GM18502 (cell line): ENCODE measurements at regions not wholly inside any gene's neighbourhood (a gene's known extent, or its start where the extent isn't known, plus 50 kb on each side); places are given as distances from the start of the nearest gene placed in this dataset.

Experiments
- ATAC-seq: cut with Tn5 transposase; IDR thresholded peaks from one replicate; pipeline ENCODE4 v1.9.1; 2021; ENCODE audit warnings: mild to moderate bottlenecking; ENCODE audit not compliant: unreplicated experiment, poor library complexity

DNA sequence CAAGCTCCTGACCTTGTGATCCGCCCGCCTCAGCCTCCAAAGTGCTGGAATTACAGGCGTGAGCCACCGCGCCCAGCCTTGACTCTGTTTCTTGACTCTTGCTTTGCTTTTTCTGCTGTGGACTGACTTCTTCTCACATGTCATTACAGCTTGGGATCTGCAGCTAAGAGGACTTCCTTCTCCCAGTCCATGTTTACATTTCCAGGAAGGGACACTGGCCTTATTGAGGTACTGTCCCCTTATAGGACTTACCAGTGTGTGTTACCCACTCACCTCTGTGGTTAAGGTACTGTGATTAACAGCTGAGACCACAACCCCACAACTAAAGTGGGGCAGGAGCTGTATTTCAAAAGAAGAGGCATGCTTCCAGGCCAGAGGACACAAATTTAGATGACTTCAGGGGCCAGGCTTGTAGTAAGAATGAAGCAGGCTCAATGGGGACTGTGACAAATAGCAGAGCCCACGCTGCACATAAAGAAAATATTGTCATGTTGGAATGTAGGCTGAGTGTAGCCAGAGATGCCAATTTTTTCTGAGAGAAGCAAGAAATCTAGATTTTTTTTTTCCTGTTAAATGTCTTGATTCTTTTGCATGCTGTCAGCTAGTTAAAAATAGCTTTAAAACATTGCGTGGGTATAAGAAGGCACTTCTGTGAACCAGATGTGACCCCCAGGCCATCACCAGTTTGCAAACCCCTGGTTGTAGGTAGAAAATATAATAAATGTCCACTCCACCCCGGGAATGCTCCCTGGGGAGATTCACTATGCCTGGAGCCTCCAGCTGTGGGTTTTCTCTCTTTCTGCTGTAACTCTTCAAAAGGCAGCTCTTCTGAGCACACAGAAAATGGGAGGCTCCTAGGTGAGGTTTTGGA lies 75.0 kb downstream of the PTPDC1 start:
- no peak for ATAC-seq

DNA sequence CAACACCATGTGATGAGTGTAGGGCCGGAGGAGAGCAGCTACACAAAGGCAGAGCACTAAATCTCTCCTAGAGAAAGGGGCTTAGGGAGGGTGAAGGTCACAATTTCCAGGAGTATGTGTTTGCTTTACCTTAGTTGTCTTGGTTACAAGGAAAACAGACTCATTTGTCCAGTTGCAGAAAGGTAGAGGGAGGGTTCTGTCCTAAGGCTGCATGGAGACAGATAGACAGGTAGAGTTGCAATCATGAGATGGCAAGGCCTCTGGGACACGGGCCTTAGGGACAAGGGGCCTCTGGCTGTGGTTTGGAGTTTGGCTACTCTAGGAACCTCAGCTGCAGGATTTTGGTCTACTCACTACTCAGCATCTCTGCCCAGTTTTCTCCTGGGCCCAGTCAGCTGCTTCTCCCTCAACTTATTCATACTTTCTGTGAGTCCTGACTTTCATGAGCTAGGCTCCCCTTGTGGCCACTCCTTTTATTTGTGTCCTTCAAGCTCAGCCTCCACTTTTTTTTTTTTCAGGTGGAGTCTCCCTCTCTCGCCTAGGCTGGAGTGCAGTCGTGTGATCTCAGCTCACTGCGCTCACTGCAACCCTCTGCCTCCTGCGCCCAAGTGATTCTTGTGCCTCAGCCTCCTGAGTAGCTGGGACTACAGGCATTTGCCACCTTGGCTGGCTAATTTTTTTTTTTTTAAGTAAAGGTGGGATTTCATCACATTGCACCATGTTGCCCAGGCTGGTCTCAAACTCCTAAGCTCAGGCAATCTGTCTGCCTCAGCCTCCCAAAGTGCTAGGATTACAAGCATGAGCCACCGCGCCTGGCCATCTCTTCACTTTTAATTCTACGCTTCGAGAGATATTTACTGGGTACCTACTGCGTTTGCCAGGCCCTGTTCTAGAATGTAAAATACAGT lies 76.6 kb downstream of the PTPDC1 start:
- no peak for ATAC-seq

DNA sequence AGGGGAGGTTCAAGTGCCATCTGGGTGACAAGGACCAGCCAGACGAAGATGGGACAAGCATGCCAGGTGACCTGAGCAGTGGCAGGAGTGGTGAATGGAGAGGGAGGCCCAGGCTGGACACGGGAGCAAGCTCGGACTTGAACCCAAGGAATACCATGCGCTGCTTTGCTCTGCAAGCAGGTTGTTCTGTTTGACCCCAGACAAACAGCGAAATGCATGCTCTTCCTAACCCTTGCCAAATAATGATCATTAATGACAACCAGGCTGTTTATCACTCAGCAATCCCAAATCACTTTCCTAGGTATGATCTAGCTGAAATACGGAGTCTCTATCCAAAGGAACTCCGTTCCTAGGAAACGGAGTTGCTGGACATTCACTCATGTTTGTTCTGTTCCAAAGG lies 77.4 kb downstream of the PTPDC1 start:
- no peak for ATAC-seq

DNA sequence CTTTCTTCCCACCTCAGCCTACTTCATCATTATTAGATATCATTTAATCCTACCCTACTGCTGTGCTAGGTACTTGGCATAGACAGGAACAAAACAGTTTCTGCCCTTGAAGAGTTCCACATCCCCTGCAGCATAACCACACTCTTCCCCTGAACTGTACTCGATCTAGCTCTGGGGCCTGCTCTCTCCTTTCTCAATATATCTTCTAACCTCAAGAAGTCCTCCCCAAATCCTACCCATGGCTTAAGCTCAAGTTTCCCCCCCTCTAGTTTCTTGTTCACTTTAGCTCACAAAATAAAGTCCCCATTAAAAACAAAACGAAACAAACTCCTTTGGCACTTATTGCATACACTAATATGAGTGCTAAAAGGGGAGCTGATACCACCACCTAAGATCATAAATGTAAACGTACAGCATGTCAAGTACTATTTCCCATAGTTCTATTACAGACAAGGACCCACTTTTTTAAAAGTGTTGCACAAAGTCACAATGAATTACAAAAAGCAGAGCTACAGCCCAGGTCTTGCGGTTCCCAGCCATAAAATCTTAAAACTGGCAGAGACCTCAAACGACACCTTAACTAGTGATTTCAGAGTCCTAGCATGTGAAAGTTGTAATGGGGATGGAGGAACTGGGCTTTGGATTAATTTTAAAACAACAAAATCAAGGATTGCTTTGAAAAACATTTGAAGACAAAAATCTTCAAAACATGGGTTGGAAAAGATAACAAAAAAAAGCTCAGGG lies 80.7 kb downstream of the PTPDC1 start:
- ATAC-seq: no peak

DNA sequence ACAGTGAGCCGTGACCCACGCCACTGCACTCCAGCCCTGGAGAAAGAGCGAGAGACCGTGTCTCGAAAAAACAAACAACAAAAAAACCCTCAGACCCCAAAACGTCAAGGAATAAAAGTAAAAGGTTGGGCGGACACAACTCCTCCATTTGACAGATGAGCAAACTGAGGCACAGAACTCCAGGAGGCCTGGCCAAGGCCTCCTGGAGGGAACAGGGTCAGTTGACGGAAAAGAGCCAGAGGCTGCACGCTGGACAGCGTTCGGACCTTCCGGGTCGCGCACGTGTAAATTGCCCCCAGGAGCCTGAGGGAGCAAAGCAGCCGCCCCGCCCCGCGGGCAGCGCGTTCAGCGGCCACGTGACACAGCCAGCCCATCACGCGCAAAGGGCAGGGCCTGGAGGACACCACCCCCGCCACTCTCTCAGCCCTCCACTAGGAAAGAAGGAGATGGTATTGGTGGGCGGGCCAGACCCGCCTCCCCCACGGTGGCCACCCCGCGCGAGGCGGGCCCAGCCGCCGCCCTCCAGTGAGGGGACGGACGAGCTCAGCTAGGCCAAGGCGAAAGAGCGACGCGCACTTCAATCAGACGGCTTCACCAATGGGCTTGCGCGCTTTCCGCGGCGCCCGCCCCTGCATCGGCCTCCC lies 81.5 kb downstream of the PTPDC1 start:
- ATAC-seq: peak; percentile 93

DNA sequence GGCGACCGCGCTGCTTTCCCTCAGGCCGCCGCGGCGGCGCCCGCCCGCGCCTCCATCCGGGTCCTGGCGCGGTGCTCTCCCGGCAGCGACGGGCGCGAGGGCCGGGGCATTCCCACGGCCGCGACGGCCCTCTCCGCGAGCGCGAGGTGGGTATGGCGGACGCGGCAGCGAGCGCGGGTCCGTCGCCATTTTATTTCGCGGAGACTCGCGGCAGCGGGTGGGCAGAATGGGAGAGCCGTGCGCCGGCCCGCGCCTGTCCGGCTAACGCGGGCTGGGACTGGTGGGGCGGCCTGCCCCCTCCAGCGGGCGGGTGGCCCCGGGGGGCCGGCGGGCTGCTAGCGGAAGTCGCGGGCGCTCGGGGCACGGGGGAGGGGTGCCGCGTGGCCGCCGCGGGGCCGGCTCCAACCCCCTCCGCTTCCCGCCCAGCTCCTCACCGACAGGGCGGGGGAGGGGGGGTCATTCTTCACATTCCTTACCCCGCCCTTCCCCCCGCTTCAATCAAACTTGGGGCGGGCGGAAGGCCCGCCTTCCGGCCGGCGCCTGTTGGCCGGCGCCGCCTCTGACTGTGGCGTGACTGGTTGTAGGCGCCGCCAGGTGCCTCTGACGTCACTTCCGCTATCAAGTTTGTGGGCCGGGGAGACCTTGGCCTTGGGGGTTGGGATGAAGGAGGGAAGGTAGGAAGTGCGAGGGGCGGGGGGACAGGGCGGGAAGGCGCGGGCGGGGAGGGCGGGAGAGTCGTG lies 82.1 kb downstream of the PTPDC1 start:
- ATAC-seq: peak; percentile 62

DNA sequence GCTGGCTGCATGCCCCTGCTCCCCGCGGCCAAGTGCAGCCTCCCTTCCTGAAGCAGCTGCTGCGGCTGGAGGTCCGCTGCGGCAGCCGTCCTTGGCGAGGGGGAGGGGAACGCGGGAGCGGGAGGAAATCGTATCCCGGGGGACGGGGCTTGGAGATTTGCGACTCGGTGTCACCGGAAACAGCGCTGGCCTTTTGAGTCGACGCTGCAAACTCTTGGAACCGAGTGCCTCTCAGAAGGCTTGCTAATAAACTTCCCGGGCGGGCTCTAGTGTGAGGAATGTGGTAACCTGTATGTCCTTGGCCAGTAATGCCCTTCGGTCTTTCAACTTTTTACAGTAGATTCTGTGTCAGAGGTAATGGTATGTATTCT lies 82.7 kb downstream of the PTPDC1 start:
- no peak for ATAC-seq

DNA sequence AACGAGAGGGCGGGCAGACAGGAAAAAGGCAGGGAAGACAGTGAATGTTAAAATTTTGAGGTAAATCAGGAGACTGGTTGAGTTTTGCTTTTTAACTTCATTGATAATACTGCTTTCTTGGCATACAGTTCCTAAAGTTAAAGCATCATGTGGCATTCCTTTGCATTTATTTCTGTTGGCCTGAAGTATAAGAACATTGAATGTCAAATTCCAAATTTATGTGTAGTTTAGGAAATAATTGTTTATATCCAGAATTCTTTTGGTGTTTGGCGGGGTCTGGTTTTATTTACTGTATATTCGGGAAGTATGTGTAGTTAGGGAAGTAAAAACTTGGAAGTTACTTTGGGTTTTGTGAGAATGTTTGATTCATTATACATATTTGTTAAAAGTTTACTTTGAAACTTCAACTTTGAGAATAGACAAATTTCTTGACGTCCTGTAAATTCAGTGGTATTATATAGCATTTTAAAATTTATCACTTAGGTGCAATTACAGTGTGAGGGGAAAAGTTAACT lies 83.2 kb downstream of the PTPDC1 start:
- ATAC-seq: no peak

DNA sequence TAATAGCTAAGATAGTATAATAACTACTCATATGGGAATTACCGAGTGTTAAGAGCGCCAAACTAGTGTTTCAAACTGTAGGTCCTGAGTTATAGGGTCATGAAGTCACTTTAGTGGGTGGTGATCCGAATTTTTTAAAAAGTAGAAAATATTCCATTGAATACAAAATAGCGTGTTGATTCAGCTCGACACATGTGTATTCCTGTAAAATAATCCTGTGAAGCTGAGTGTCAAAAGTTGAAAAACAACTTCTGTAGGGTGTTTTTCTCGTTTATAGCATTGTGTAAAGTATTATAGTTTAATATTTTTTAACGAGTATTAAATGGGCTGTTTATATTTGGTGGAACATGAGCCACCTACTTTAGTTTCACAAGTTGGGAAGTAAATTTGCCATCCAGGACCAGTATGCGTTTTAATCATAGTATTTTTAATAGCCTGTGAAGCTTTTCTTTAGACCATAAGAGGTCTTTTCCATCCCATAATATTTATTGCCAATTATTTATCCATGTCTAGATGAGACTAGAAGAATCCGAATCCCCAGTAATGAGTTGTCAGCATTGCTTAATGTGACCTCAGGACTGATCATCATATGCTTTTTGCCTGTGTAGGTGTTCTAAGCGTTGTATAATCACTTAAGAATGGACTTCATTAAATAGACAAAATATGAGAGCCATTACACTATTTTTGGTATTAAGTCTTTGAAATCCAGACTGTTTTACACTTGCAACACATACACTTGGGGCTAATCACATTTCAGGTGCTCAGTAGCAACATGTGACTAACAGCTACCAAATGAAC lies 84.1 kb downstream of the PTPDC1 start:
- ATAC-seq: no peak

DNA sequence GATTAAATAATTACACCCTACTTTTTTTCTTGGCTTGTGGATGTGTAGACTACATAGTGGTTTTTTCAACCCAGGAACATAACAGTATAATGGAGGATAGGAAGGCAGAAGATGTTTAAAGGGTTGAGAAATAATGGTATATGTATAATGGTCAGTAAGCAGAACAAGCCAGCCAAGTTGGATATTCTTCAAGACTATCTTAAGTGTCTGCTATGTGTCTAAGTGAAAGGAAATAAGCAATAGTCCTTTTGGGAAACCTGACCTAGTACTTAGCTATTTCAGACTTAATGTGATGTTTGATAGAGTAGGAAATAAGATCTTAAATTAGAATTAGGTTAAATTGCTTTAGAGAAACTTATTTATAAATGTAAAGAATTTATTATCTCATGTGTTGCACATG lies 85.7 kb downstream of the PTPDC1 start:
- no peak for ATAC-seq

DNA sequence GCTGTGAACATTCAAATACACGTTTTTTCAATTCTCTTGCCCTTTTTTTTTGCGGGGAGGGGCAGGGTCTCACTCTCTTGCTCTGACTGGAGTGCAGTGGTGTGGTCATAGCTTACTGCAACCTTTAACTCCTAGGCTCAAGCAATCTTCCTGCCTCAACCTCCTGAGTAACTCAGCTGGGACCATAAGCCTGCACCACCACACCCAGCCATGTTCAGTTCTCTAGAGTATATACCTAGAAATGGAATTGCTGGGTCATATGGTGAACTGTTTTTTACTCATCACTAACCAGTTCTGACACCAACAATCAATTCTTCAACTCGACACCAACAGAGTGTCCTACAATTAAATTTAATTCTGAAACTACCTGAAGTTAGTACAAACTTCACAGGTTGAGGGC lies 85.5 kb upstream of the ZNF169 start:
- peak; percentile 43 for ATAC-seq

DNA sequence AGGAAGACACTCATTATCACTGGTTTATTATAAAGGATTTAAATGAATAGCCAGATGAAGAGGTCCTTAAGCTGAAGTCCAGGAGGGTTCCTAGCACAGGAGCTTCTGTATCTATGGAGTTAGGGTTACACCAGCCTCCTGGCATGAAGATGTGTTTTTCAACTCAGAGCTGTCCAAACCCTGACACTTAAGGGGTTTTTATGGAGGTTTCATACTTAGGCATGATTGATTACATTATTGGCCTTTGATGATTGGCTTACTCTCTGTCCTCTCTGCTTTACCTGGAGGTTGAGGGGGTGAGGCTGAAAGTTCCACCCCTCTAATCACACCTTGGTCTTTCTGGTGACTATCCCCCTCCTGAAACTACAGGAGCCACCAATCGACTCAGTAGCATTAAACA lies 84.9 kb upstream of the ZNF169 start:
- no peak for ATAC-seq

DNA sequence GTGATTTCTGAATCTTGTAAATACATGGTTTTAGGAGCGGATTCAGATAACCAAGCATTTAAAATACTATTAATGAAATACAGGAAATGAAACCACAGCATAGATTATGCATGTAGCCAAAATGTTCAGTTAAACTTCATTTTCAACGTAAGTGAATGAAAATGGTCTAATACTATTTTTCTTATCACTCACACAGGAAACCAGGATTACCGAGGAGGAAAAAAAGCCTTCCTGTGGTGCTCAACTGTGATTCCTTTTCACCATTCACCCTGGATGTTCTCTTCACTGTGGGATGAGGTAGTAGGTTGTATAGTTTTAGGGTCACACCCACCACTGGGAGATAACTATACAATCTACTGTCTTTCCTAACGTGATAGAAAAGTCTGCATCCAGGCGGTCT lies 83.4 kb upstream of the ZNF169 start:
- ATAC-seq: no peak

DNA sequence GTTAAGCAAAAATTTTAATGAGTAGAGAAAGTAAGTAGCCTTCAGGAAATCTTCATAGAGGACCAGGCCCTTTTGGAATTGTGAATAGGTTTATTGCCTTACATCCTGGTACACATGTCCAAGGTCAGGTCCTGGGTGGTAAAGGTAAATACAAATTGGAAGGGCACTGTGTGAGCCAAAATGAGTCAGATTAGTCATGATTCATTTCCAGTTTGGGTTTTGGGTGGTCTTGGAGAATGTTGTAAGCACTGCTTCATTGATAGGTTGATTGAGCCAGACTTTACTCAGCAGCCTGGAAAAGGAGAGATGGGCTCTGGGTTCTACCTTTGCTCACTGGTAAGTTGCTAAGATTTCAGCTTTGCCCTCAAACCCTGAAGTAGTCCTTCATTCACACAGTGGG lies 82.5 kb upstream of the ZNF169 start:
- ATAC-seq: no peak

DNA sequence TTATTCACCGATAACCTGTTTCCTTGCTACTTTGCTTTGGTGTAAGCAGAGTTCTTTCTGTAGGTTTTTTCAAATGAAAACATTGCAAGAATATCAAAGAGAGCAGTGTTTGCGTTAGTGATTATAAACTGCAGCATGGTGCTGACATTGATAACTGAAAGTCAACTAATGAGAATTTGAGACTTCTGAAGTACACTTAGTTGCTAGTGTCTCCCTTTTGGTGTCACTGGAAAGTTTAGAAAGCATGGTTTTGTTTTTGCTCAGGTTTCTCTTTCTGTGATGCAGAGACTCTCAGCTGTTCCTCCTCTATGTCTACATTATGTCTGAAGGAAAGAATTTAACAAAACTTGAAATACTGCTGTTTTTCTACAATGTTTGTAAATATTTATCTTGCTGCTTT lies 80.2 kb upstream of the ZNF169 start:
- ATAC-seq: no peak

DNA sequence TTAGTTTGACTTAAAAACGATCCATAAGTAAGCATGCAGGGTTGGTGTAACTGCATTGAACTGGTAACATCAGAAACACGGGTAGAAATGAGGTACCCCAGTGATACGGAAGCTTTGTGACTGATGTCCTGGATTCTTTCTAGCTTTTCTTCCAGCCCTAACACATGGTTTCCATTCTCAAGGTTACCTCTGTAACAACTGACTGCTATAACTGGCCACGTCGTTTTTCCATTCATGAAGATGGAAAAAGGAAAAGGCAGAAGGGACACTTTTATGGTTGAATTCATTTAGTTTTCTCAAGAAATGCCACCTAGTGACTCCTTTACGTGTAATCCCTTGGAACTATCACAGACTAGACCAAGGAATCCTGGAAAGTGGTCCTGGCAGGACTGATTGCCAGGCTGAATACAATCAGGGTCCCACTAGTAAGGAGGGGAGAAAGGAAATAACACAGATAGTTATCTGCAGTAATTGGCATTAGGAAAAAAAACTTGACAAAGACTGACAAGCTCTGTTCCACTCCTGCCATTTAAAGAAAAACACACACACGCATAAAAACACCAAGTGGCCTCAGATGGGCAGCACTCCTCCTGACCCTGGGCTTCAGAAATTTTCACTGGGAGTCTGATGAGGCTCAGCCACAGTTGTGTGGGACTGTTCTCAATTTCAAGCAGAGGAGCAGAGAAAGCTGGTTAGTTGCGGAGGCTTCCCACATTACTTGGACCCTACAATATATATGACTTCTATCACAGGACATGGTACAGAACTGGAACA lies 77.5 kb upstream of the ZNF169 start:
- ATAC-seq: no peak

DNA sequence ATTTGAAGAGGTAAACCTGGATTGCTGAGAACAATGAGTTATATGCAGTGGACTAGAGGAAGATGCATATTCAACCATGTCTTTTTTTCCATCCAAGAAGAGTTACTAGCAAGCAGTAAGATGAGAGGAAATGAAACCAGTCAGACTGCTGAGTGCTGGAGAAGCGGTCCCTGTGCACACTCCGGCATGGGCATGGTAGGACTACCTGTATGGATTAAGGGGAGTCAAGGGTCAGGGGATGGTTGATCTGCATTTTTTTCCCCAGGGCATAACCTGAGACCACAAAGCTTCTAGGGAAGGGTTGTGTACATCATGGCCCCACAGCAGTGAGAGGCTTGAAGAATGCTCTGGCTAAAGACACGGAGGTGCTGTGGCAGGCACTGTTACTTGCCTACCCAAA lies 76.6 kb upstream of the ZNF169 start:
- no peak for ATAC-seq
